GM21360 (cell line): ENCODE measurements at regions not wholly inside any gene's neighbourhood (a gene's known extent, or its start where the extent isn't known, plus 50 kb on each side); places are given as distances from the start of the nearest gene placed in this dataset.

ENCODE experiments used
- ATAC-seq: cut with Tn5 transposase; IDR thresholded peaks from one replicate; pipeline ENCODE4 v1.9.1; 2021; ENCODE audit warnings: mild to moderate bottlenecking, moderate library complexity; ENCODE audit not compliant: unreplicated experiment

GRCh38 chr10:108755646-108756045 is 1167.7 kb downstream of the XPNPEP1 start:
- ATAC-seq: no peak

- no peak for ATAC-seq
Measured at GRCh38 chr10:108753326-108753725, 1170.0 kb downstream of the XPNPEP1 start.

GRCh38 chr10:108749042-108749441 is 1174.3 kb downstream of the XPNPEP1 start:
- ATAC-seq: no peak

- no peak for ATAC-seq
Measured at GRCh38 chr10:108736111-108736510, 1187.2 kb downstream of the XPNPEP1 start.

- no peak for ATAC-seq
Measured at GRCh38 chr10:108735380-108735779, 1187.9 kb downstream of the XPNPEP1 start.

GRCh38 chr10:108721874-108722273 is 1201.4 kb downstream of the XPNPEP1 start:
- ATAC-seq: no peak

GRCh38 chr10:108716352-108716751 is 1207.0 kb downstream of the XPNPEP1 start:
- ATAC-seq: no peak

- ATAC-seq: no peak
Measured at GRCh38 chr10:108709927-108710722, 1213.2 kb downstream of the XPNPEP1 start.

GRCh38 chr10:108708363-108708762 is 1214.9 kb downstream of the XPNPEP1 start:
- ATAC-seq: no peak

GRCh38 chr10:108696792-108697477 is 1226.4 kb downstream of the XPNPEP1 start:
- peak; percentile 96 for ATAC-seq

- ATAC-seq: no peak
Measured at GRCh38 chr10:108691126-108691525, 1232.2 kb downstream of the XPNPEP1 start.

- no peak for ATAC-seq
Measured at GRCh38 chr10:108690530-108690929, 1232.8 kb downstream of the XPNPEP1 start.

GRCh38 chr10:108689891-108690290 is 1233.4 kb downstream of the XPNPEP1 start:
- ATAC-seq: no peak

- ATAC-seq: peak; percentile 89
Measured at GRCh38 chr10:108688314-108688713, 1235.0 kb downstream of the XPNPEP1 start.

- no peak for ATAC-seq
Measured at GRCh38 chr10:108685863-108686531, 1237.3 kb downstream of the XPNPEP1 start.

- no peak for ATAC-seq
Measured at GRCh38 chr10:108684431-108684830, 1238.9 kb downstream of the XPNPEP1 start.

- no peak for ATAC-seq
Measured at GRCh38 chr10:108673741-108674140, 1249.6 kb downstream of the XPNPEP1 start.

- no peak for ATAC-seq
Measured at GRCh38 chr10:108663587-108663986, 1259.7 kb downstream of the XPNPEP1 start.

GRCh38 chr10:108662975-108663374 is 1260.3 kb downstream of the XPNPEP1 start:
- no peak for ATAC-seq

GRCh38 chr10:108655057-108655456 is 1268.3 kb downstream of the XPNPEP1 start:
- no peak for ATAC-seq

GRCh38 chr10:108653531-108653930 is 1269.8 kb downstream of the XPNPEP1 start:
- no peak for ATAC-seq

- ATAC-seq: no peak
Measured at GRCh38 chr10:108639010-108639409, 1284.3 kb downstream of the XPNPEP1 start.
